ENCODE measurements at regions not wholly inside any gene's neighbourhood (a gene's known extent, or its start where the extent isn't known, plus 50 kb on each side); places are given as distances from the start of the nearest gene placed in this dataset.

DNA sequence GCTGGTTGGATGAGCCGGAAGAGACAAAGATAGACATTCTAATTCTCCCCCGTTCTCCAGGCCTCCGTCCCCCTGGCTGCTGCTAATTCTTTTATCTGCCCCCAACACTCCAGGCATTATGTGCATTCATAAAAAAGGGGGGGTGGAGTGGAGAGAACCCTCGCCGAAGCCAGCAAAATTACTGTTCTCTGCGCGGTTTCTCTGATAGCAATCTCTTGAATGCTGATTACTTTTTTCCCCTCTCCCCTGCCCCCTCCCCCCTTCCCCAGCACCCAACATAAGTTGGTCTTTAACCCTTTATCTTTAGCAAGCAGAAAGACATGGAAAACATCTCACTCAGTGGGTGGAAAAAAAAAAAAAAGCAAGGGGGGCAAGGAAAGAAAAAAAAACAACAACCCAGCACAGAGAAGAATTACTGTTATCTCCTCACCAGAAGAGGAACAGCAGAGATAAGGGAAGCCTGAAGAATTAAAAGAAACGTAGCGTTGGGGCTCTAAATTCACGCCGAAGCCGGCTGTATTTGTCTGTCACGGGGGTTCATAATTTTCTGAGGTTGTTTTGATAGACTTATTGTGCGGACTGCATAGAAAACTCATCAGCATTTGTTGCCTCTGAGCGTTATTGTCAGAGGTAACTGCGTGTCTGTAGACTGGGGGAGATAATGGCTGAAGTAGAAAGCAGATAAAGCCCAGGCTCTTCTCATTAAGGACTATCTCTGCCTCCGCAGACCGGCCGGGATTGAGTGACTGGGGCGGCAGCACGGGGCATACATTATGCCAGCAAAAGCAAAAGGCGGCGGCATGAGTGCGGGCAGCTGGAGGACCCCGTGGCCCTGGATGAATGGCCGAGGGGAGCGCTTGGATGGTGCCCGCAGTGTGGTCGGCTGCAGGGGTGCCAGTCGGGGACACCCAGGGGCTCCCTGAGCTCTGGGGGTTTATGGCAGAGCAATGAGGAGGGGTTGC, 126.9 kb downstream of the MRM1 start:
- TF ChIP-seq EZH2 (IDR thresholded peaks at IDR 0.05; ENCODE audit: borderline replicate concordance, low read depth, low read length, severe bottlenecking) = no peak
- TF ChIP-seq, protein P1, sequence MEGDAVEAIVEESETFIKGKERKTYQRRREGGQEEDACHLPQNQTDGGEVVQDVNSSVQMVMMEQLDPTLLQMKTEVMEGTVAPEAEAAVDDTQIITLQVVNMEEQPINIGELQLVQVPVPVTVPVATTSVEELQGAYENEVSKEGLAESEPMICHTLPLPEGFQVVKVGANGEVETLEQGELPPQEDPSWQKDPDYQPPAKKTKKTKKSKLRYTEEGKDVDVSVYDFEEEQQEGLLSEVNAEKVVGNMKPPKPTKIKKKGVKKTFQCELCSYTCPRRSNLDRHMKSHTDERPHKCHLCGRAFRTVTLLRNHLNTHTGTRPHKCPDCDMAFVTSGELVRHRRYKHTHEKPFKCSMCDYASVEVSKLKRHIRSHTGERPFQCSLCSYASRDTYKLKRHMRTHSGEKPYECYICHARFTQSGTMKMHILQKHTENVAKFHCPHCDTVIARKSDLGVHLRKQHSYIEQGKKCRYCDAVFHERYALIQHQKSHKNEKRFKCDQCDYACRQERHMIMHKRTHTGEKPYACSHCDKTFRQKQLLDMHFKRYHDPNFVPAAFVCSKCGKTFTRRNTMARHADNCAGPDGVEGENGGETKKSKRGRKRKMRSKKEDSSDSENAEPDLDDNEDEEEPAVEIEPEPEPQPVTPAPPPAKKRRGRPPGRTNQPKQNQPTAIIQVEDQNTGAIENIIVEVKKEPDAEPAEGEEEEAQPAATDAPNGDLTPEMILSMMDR (IDR thresholded peaks at IDR 0.05; ENCODE audit: borderline replicate concordance, extremely low read depth, low read length, poor library complexity, severe bottlenecking) = no peak

All from DND-41 (cell line).